Activated CD4-positive, alpha-beta T cell treated with anti-CD3 and anti-CD28 coated beads for 48 hours (primary cell): ENCODE measurements at regions not wholly inside any gene's neighbourhood (a gene's known extent, or its start where the extent isn't known, plus 50 kb on each side); places are given as distances from the start of the nearest gene placed in this dataset.
"Not testable (repeated sequence)": the region's sequence is repeated elsewhere in the genome, so short reads cannot be mapped to it uniquely, and the experiment has no call there.

ENCODE experiments used
- DNase-seq: peaks from one replicate; pipeline ENCODE4 v3.0.0-alpha.2; 2020

GRCh38 chrX:111041018-111041462 lies 55.0 kb upstream of the PAK3 start:
- DNase-seq, result no peak

GRCh38 chrX:111040377-111041017 lies 55.5 kb upstream of the PAK3 start:
- DNase-seq, result no peak

- DNase-seq, result no peak
Observed at GRCh38 chrX:111039606-111040005, 56.4 kb upstream of the PAK3 start.

GRCh38 chrX:111035991-111036390 lies 60.0 kb upstream of the PAK3 start:
- DNase-seq, result no peak

GRCh38 chrX:111035256-111035655 lies 60.7 kb upstream of the PAK3 start:
- DNase-seq, result no peak

GRCh38 chrX:111022998-111023397 lies 73.0 kb upstream of the PAK3 start:
- DNase-seq, result not testable (repeated sequence)

GRCh38 chrX:111020283-111020682 lies 75.7 kb upstream of the PAK3 start:
- no peak for DNase-seq

GRCh38 chrX:111013778-111014455 lies 82.1 kb upstream of the PAK3 start:
- DNase-seq, result no peak

GRCh38 chrX:111010111-111010510 lies 85.9 kb upstream of the PAK3 start:
- DNase-seq, result no peak

GRCh38 chrX:111009256-111009655 lies 86.7 kb upstream of the PAK3 start:
- no peak for DNase-seq

- no peak for DNase-seq
Observed at GRCh38 chrX:111008126-111008525, 87.9 kb upstream of the PAK3 start.

GRCh38 chrX:111007238-111007637 lies 88.8 kb upstream of the PAK3 start:
- no peak for DNase-seq

- no peak for DNase-seq
Observed at GRCh38 chrX:111006116-111006515, 89.9 kb upstream of the PAK3 start.

GRCh38 chrX:111005166-111005565 lies 90.8 kb upstream of the PAK3 start:
- DNase-seq, result no peak

- DNase-seq, result no peak
Observed at GRCh38 chrX:111003118-111003517, 92.9 kb upstream of the PAK3 start.

GRCh38 chrX:110992611-110993010 lies 103.4 kb upstream of the PAK3 start:
- DNase-seq, result peak; percentile 30

- DNase-seq, result no peak
Observed at GRCh38 chrX:110989869-110990268, 106.1 kb upstream of the PAK3 start.

- no peak for DNase-seq
Observed at GRCh38 chrX:110989447-110989846, 106.5 kb upstream of the PAK3 start.

- DNase-seq, result no peak
Observed at GRCh38 chrX:110987292-110987691, 108.7 kb upstream of the PAK3 start.

GRCh38 chrX:110985470-110985869 lies 110.5 kb upstream of the PAK3 start:
- DNase-seq, result no peak

GRCh38 chrX:110983024-110983423 lies 113.0 kb upstream of the PAK3 start:
- DNase-seq, result no peak

- DNase-seq, result no peak
Observed at GRCh38 chrX:110966839-110967238, 129.2 kb upstream of the PAK3 start.

GRCh38 chrX:110966091-110966454 lies 129.9 kb upstream of the PAK3 start:
- DNase-seq, result no peak

GRCh38 chrX:110965409-110966090 lies 130.4 kb upstream of the PAK3 start:
- DNase-seq, result no peak
